Dermis microvascular lymphatic vessel endothelial cell (primary cell): ENCODE measurements at regions not wholly inside any gene's neighbourhood (a gene's known extent, or its start where the extent isn't known, plus 50 kb on each side); places are given as distances from the start of the nearest gene placed in this dataset.

Experiments
- DNase-seq, 2 donors: peaks; one replicate each; pipeline versions ENCODE4 v3.0.0 to v3.0.0-alpha.2; 2010; ENCODE audit warnings: low read depth in 2 of 2

- no peak for DNase-seq
Measured at GRCh38 chr12:116401565-116401964, 124.1 kb upstream of the MED13L start.

GRCh38 chr12:116402163-116402939 is 124.9 kb upstream of the MED13L start:
- no peak for DNase-seq

GRCh38 chr12:116403546-116403945 is 126.1 kb upstream of the MED13L start:
- DNase-seq: no peak

GRCh38 chr12:116404247-116404646 is 126.8 kb upstream of the MED13L start:
- DNase-seq: no peak

- DNase-seq: no peak
Measured at GRCh38 chr12:116404913-116405611, 127.6 kb upstream of the MED13L start.

- DNase-seq: no peak
Measured at GRCh38 chr12:116406529-116406928, 129.0 kb upstream of the MED13L start.

GRCh38 chr12:116408489-116409250 is 131.2 kb upstream of the MED13L start:
- DNase-seq: no peak

GRCh38 chr12:116411977-116412376 is 134.5 kb upstream of the MED13L start:
- DNase-seq: no peak

- DNase-seq: no peak
Measured at GRCh38 chr12:116414891-116415290, 137.4 kb upstream of the MED13L start.

- DNase-seq: no peak
Measured at GRCh38 chr12:116415408-116416108, 138.1 kb upstream of the MED13L start.

GRCh38 chr12:116416166-116416565 is 138.7 kb upstream of the MED13L start:
- no peak for DNase-seq

- DNase-seq: no peak
Measured at GRCh38 chr12:116418551-116418950, 140.6 kb upstream of the MAP1LC3B2 start.

- DNase-seq: no peak
Measured at GRCh38 chr12:116420227-116420880, 138.8 kb upstream of the MAP1LC3B2 start.

- DNase-seq: no peak
Measured at GRCh38 chr12:116421785-116422538, 137.2 kb upstream of the MAP1LC3B2 start.

GRCh38 chr12:116423094-116423493 is 136.1 kb upstream of the MAP1LC3B2 start:
- no peak for DNase-seq

- DNase-seq: no peak
Measured at GRCh38 chr12:116425256-116426193, 133.7 kb upstream of the MAP1LC3B2 start.

GRCh38 chr12:116426391-116427136 is 132.6 kb upstream of the MAP1LC3B2 start:
- peak in 1 of 2 donors; percentile 65 for DNase-seq

- DNase-seq: no peak
Measured at GRCh38 chr12:116427200-116427930, 131.8 kb upstream of the MAP1LC3B2 start.
